Midbrain (tissue), 1 donor: ENCODE measurements at regions not wholly inside any gene's neighbourhood (a gene's known extent, or its start where the extent isn't known, plus 50 kb on each side); places are given as distances from the start of the nearest gene placed in this dataset.

ENCODE experiments used
- DNase-seq: peaks from one replicate; lab custom pipeline; 2025; lab: John Stamatoyannopoulos, UW

- no peak for DNase-seq
Measured at GRCh38 chr2:144215207-144215606, 304.7 kb downstream of the ZEB2 start.

GRCh38 chr2:144213797-144214196 is 306.1 kb downstream of the ZEB2 start:
- no peak for DNase-seq

DNA sequence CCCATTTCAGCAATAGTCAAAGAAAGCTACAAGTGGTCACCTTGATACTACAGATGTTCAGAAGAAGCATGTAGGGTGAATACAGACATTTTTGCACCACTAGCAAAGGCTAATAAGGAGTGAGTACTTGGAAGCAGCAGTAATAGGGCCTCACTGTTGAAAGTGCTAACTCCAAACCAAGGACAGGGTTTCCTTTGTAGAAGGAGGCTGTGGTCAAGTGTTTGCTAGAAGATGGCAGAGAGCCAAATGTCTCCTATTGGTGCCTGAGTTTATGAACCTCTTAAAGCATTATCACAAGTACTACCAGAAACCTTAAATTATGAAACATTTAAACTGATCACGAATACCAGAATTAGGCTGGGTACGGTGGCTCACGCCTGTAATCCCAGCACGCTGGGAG is 308.1 kb downstream of the ZEB2 start:
- DNase-seq = no peak

GRCh38 chr2:144211065-144211464 is 308.9 kb downstream of the ZEB2 start:
- DNase-seq = no peak

- no peak for DNase-seq
Measured at GRCh38 chr2:144210076-144210475, 309.8 kb downstream of the ZEB2 start.

GRCh38 chr2:144208924-144209323 is 311.0 kb downstream of the ZEB2 start:
- DNase-seq = no peak

- no peak for DNase-seq
Measured at GRCh38 chr2:144206019-144206418, 313.9 kb downstream of the ZEB2 start.

DNA sequence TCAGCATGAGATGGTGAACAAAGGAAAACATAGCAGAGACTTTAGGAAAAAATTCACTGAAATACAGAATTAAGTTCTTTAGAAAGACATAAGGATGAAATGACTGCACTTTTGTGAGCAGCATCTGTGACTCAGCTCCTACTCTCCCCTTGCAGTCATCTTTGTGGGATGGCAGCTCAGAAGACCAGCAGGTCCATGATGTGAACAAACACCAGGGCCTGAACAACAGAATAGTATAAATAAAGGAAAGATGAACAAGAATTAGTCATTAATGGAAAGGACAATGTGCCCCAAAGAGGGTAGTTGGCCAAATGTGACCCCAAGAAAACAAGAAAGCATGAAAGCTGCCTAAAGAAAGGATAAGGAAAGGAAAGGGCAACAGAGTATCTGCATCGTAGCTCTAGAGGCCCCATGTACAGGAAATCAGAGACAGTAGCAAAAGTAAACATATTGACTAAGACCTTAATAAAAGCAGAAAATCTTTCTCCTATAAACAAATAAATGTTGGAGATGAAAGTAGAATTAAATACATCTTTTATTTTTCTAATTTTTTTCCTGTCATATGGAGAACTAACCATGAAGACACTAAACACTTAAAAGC is 318.0 kb downstream of the ZEB2 start:
- DNase-seq = no peak

GRCh38 chr2:144201126-144201525 is 318.8 kb downstream of the ZEB2 start:
- no peak for DNase-seq

DNA sequence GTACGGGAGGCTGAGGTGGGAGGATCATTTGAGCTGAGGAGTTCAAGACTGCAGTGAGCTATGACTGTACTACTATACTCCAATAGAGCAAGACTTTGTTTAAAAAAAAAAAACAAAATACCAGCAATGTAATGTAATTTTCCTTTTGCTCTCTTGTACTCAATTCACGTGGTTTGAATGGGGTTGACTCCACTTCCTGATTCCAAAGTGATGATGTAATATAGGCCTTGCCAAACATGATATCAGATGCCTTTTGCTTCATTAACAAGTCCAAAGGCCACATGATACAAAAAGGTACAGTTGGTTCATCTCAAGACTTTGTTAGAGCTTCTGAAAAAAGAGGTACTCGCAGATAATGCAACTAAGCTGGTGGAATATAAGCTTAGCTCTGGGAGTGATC is 321.8 kb downstream of the ZEB2 start:
- DNase-seq = no peak

- DNase-seq = no peak
Measured at GRCh38 chr2:144194326-144195071, 325.4 kb downstream of the ZEB2 start.

DNA sequence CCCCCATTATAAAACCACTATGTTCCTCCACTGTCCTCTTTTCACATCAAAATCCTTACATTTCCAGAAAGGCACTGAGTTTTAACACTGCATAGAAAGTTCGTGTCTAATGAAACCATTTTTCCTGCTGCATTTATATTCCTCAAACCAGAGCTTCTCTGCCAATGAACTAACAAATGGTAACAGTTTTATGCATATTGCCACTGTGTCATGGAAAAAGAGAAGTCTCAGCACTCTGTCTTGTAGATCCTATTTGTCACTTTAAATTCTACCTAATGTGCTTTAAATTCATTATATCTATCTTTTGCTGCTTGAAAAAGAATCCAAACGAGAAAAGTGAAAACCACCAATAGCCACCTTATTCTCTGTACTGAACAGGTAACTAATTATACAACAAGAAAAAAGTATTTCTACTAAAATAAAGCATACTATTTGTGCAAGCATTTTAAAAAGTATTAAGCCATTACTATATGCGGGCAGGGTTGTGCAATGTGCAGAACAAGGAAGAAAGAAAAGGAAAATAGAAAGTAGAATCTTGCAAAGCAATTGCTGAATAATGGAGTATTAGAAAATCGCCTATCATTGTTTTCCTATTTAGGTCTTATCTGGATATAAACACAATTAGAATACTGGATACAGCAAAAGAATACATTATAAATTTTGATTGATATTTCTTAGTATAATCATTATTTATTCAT is 328.9 kb downstream of the ZEB2 start:
- no peak for DNase-seq

GRCh38 chr2:144183727-144184126 is 336.2 kb downstream of the ZEB2 start:
- DNase-seq = no peak

- DNase-seq = no peak
Measured at GRCh38 chr2:144181001-144181400, 338.9 kb downstream of the ZEB2 start.

GRCh38 chr2:144180131-144180530 is 339.8 kb downstream of the ZEB2 start:
- no peak for DNase-seq

- no peak for DNase-seq
Measured at GRCh38 chr2:144170179-144170578, 349.7 kb downstream of the ZEB2 start.

DNA sequence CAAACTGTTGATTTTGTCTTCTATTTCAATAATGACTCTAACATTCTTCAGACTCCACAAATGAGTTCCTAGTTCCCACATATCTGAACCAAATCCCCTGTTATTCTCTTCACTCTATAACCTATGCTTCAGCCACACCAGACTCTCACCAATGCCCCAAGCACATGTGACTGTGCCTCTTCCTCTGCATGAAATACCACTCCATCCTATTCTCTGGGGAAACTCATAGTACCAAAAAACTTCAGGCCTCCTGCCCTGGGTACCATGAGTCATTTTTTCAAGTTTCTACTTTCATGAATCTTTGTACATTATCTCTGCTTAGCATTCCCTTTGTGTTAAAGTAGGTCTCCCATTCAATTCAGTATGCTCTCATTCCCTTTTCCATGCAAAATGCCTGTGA is 353.2 kb downstream of the ZEB2 start:
- no peak for DNase-seq

GRCh38 chr2:144165599-144166250 is 354.2 kb downstream of the ZEB2 start:
- no peak for DNase-seq

DNA sequence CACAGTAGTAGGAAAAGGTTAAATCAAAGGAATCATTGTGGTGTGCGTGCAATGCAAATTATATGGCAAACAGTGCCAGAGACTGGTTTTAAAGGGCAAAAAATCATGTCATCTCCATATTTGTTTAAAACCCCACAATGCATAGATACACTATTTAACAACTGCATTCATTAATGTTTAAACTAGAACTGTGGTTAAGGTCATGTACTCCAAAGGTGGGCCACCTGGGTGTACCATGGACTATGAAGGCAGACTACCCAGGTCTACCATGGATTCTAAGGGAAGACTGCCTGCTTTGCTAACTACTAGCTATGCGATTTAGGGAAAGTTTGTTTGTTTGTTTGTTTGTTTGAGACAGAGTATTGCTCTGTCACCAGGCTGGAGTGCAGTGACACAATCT is 356.3 kb downstream of the ZEB2 start:
- no peak for DNase-seq

DNA sequence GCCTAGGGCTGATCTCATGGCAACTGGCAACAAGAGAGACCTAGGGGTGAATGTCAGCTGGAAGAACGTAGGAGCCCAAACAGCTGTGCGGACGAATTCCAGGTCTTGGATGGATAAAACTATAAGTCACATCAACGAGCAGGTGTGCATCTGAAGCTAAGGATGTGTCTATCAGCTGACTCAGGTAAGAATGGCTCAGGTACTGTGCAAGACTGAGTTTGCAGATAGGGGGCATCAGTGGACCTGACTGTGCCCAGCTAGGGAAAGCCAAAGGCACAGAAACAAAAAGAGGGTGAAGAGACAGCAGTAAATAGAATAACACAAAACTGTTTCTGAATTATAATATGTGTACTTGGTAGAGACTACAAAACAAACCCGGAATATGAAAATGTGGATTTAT is 357.3 kb downstream of the ZEB2 start:
- DNase-seq = no peak

DNA sequence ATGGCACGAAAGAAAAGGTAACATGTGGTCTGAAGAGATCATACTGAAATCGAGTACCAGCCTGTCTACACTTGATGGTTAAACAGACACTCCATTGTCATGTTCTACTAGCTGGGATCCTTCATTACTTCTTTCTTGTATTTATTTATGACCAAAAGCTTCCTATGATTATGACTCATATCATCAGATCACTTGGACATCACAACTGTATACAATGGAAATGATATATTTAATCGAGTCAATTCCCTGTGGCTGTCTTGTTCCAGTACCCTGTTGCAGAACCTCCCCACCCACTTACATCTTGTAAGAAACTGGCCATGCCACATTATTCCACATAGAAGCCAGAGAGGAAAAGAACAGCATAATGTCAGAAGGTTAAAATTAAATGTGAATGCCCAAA is 358.9 kb downstream of the ZEB2 start:
- no peak for DNase-seq

GRCh38 chr2:144159240-144159639 is 360.7 kb downstream of the ZEB2 start:
- no peak for DNase-seq

DNA sequence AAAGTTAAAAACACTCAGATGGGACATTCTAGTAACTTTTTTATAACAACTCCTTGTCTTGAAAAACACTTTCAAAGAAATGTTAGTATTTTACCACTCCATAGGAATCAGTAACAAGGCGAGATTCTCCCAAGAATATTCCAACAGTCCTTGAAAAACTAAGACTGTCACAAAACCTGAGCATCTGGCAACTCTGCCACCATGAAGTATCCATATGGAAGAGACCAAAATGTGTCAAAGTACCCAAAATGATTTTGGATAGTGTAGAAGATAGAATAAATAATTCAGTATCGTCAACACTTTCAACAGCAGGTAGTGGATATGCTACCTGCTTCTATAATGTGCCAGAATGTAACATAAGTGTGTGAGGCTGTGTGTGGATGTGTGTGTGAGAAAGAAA is 361.8 kb downstream of the ZEB2 start:
- no peak for DNase-seq
